GM12874 (cell line): ENCODE measurements at regions not wholly inside any gene's neighbourhood (a gene's known extent, or its start where the extent isn't known, plus 50 kb on each side); places are given as distances from the start of the nearest gene placed in this dataset.

ENCODE experiments used
- CTCF ChIP-seq: IDR thresholded peaks from 2 replicates; pipeline ENCODE4 v1.5.1; 2011; ENCODE audit warnings: low read depth, mild to moderate bottlenecking, control low read depth, low read length, moderate library complexity; ENCODE audit not compliant: insufficient read depth

GRCh38 chrX:40279762-40280161 lies 182.0 kb upstream of the BCOR start:
- TF ChIP-seq CTCF, result no peak

- TF ChIP-seq CTCF, result no peak
Observed at GRCh38 chrX:40279091-40279430, 181.3 kb upstream of the BCOR start.

GRCh38 chrX:40278340-40279090 lies 180.8 kb upstream of the BCOR start:
- no peak for TF ChIP-seq CTCF

GRCh38 chrX:40277672-40278071 lies 179.9 kb upstream of the BCOR start:
- no peak for TF ChIP-seq CTCF

GRCh38 chrX:40273356-40274050 lies 175.7 kb upstream of the BCOR start:
- no peak for TF ChIP-seq CTCF

GRCh38 chrX:40272776-40273175 lies 175.0 kb upstream of the BCOR start:
- TF ChIP-seq CTCF, result no peak

- no peak for TF ChIP-seq CTCF
Observed at GRCh38 chrX:40272141-40272540, 174.4 kb upstream of the BCOR start.
